ENCODE measurements at regions not wholly inside any gene's neighbourhood (a gene's known extent, or its start where the extent isn't known, plus 50 kb on each side); places are given as distances from the start of the nearest gene placed in this dataset.

GRCh38 chr2:54360055-54360792 lies 95.9 kb upstream of the SPTBN1 start:
- Histone ChIP-seq H3K9ac (ENCODE audit: insufficient read depth in 1 of 2, low read depth in 2 of 2, low read length in 2 of 2) (no peak overlapping the region), H4K20me1 (replicated peaks; ENCODE audit: control insufficient read depth, insufficient read depth, low read length) (no peaks in the 10 kb centered on the region), H3K36me3 (ENCODE audit: control insufficient read depth, insufficient read depth, low read length) (no peaks in the 10 kb centered on the region), H3K27me3 (ENCODE audit: control insufficient read depth in 2 of 2, insufficient read depth in 2 of 2, low read length in 2 of 2) (peaks cover 0 to 3% of the 10 kb centered on the region in 2 experiments; a peak in 2 of 5 replicates), H3K9me1 (ENCODE audit: control insufficient read depth, insufficient read depth, low read length) (no peaks in the 10 kb centered on the region), H3K4me2 (ENCODE audit: insufficient read depth, low read length) (no peak overlapping the region), H3K9me3 (replicated peaks; ENCODE audit: control insufficient read depth, insufficient read depth, low read depth, low read length) (no peaks in the 10 kb centered on the region), H3K27ac (ENCODE audit: extremely low read depth, low read depth, low read length) (no peak overlapping the region), H3K4me1 (replicated peaks in 1 of 2; ENCODE audit: control insufficient read depth in 2 of 2, insufficient read depth in 2 of 2, low read length in 2 of 2) (no peaks in the 10 kb centered on the region), H3K4me3 (no peak overlapping the region), H2AFZ (ENCODE audit: low read depth, low read length) (0 out of 2 replicates have a peak overlapping the region, but pooled peaks have one; percentile 54), H3K79me2 (ENCODE audit: control insufficient read depth, insufficient read depth, low read length) (no peaks in the 10 kb centered on the region)
- TF ChIP-seq TOE1 (IDR thresholded peaks at IDR 0.05; ENCODE audit: borderline replicate concordance) (no peak), TOE1 (CRISPR knock-in tag; IDR thresholded peaks at IDR 0.05; ENCODE audit: borderline replicate concordance, low read depth) (no peak), CEBPB (tag; IDR thresholded peaks at IDR 0.05) (0 out of 2 replicates have a peak, but pooled peaks have one; percentile 12), BMI1 (IDR thresholded peaks at IDR 0.05; ENCODE audit: low read length) (no peak)
- 1% methylated on average over 8 of the region's 8 CpGs for WGBS (ENCODE audit: insufficient coverage, low coverage, missing lambda C conversion rate)
- FAIRE-seq: no peak
- ChIA-PET POLR2A (no interaction called here), CTCF (ENCODE audit: low intra/inter-chr PET ratio) (no interaction called here)
- ATAC-seq: no peak
- in situ Hi-C loops (cut with MboI): no loop called here
- no TSS peak for BruUV-seq (replicated peaks)
- no peak for DNase-seq (ENCODE audit: extremely low read depth in 1 of 4, low spot score in 3 of 4)
- intact Hi-C loops (cut with micrococcal nuclease): loop anchor here (10.0 kb wide), 1 partner anchor 145 kb away; no protein-coding TSS in a partner anchor

GRCh38 chr2:54364409-54364808 lies 91.7 kb upstream of the SPTBN1 start:
- H3K9ac ChIP-seq (ENCODE audit: insufficient read depth in 1 of 2, low read depth in 2 of 2, low read length in 2 of 2): no peak overlapping the region
- 0% methylated on average over 3 of the region's 3 CpGs for WGBS (ENCODE audit: insufficient coverage, low coverage, missing lambda C conversion rate)
- ChIA-PET POLR2A (no interaction called here), CTCF (ENCODE audit: low intra/inter-chr PET ratio) (no interaction called here)
- in situ Hi-C loops (cut with MboI): no loop called here
- no peak overlapping the region for H3K4me2 ChIP-seq (ENCODE audit: insufficient read depth, low read length)
- no TSS peak for BruUV-seq (replicated peaks)
- FAIRE-seq: no peak
- no peaks in the 10 kb centered on the region for H3K9me1 ChIP-seq (ENCODE audit: control insufficient read depth, insufficient read depth, low read length)
- no peaks in the 10 kb centered on the region for H3K4me1 ChIP-seq (replicated peaks in 1 of 2; ENCODE audit: control insufficient read depth in 2 of 2, insufficient read depth in 2 of 2, low read length in 2 of 2)
- H3K4me3 ChIP-seq: no peak overlapping the region
- intact Hi-C loops (cut with micrococcal nuclease): loop anchor here (10.0 kb wide), 1 partner anchor 140 kb away; no protein-coding TSS in a partner anchor
- no peak for DNase-seq (ENCODE audit: extremely low read depth in 1 of 4, low spot score in 3 of 4)
- no peaks in the 10 kb centered on the region for H3K27me3 ChIP-seq (ENCODE audit: control insufficient read depth in 2 of 2, insufficient read depth in 2 of 2, low read length in 2 of 2)
- no peak overlapping the region for H3K27ac ChIP-seq (ENCODE audit: extremely low read depth, low read depth, low read length)
- no peaks in the 10 kb centered on the region for H3K79me2 ChIP-seq (ENCODE audit: control insufficient read depth, insufficient read depth, low read length)
- H4K20me1 ChIP-seq (replicated peaks; ENCODE audit: control insufficient read depth, insufficient read depth, low read length): no peaks in the 10 kb centered on the region
- H3K36me3 ChIP-seq (ENCODE audit: control insufficient read depth, insufficient read depth, low read length): no peaks in the 10 kb centered on the region
- no peak for ATAC-seq
- H3K9me3 ChIP-seq (replicated peaks; ENCODE audit: control insufficient read depth, insufficient read depth, low read depth, low read length): no peaks in the 10 kb centered on the region
- no peak overlapping the region for H2AFZ ChIP-seq (ENCODE audit: low read depth, low read length)
- TF ChIP-seq HNRNPLL (IDR thresholded peaks at IDR 0.05; ENCODE audit: low read depth, low read length, poor library complexity, severe bottlenecking) (no peak), RERE (CRISPR knock-in tag; IDR thresholded peaks at IDR 0.05; ENCODE audit: borderline replicate concordance) (no peak), TBL1XR1 (IDR thresholded peaks at IDR 0.05; ENCODE audit: low read length in 2 of 2) (no peak), FOXA1 (IDR thresholded peaks at IDR 0.05; ENCODE audit: borderline replicate concordance) (no peak), ZNF696 (CRISPR knock-in tag; conservative IDR thresholded peaks at IDR 0.05) (no peak)

Data from K562 (cell line).